ENCODE measurements at regions not wholly inside any gene's neighbourhood (a gene's known extent, or its start where the extent isn't known, plus 50 kb on each side); places are given as distances from the start of the nearest gene placed in this dataset.

DNA sequence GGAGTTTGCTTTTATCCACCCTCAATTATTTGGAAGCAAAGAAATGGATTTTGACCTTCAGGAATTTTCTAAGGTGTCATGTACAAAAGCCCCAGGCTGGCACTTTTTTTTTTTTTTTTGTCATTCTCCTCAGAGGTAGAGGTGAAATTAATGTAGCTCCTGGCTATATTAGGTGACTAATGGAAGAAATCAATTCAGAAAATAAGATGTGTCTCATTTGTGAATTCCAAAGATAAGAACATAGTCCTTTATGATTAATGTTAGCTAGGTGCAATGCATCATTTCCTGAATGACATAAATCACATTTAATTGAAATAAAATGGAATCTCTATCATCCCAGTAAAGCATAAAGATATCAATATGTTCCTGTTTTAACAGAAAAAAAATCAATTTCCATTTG lies 477.6 kb downstream of the FBXO15 start:
- ChIA-PET POLR2A (ENCODE audit: low non-redundant PET) (no interaction called here), CTCF (no interaction called here)
- DNase-seq (ENCODE audit: low spot score) = peak; percentile 36
- H3K27ac ChIP-seq = no peak overlapping the region
- TF ChIP-seq, protein P1, sequence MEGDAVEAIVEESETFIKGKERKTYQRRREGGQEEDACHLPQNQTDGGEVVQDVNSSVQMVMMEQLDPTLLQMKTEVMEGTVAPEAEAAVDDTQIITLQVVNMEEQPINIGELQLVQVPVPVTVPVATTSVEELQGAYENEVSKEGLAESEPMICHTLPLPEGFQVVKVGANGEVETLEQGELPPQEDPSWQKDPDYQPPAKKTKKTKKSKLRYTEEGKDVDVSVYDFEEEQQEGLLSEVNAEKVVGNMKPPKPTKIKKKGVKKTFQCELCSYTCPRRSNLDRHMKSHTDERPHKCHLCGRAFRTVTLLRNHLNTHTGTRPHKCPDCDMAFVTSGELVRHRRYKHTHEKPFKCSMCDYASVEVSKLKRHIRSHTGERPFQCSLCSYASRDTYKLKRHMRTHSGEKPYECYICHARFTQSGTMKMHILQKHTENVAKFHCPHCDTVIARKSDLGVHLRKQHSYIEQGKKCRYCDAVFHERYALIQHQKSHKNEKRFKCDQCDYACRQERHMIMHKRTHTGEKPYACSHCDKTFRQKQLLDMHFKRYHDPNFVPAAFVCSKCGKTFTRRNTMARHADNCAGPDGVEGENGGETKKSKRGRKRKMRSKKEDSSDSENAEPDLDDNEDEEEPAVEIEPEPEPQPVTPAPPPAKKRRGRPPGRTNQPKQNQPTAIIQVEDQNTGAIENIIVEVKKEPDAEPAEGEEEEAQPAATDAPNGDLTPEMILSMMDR (conservative IDR thresholded peaks at IDR 0.05; ENCODE audit: low read depth) = no peak

DNA sequence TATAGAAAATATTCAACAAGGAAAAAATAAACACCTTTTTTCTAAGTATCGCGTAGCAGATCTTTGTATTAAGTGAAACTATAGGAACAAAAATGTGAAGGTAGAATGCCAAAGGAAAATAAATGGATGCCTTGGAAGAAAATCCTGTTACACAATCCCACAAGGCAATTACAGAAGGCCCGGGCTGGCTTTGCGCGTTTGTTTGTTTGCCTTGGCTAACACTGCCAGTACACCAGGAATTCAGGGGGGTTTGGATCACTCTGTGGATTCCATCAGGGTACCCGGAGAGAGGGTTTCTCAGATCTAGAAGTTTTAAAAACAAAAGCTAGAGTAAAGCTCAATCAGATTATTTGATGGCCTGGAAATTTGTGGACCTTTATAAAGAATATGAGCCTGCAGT lies 478.3 kb downstream of the FBXO15 start:
- POLR2A ChIA-PET (ENCODE audit: low non-redundant PET) = no interaction called here
- peak; percentile 15 for DNase-seq (ENCODE audit: low spot score)
- H3K27ac ChIP-seq = peak overlapping the region; percentile 39; the same call in 1 of the 2 replicates
- CTCF ChIA-PET = no interaction called here
- TF ChIP-seq, protein P1 (conservative IDR thresholded peaks at IDR 0.05; ENCODE audit: low read depth) = no peak

DNA sequence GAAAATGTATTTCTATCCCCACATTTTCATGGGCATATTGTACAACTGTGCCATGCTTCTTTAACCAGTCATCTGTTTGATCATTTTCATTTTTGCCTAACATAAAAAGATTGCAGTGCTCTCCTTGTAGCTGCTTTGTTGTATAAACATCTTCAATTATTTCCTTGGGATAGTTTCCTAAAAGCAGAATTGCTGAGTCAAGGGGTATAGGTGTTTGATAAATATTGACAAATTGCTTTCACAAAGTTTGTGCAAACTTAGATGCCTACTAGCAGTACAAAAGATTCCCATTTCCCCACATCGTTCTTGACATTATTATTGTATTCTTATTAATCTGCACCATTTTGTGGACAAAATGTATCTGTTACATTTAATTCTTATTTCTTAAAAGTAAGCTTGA lies 479.6 kb downstream of the FBXO15 start:
- TF ChIP-seq, protein P1 (conservative IDR thresholded peaks at IDR 0.05; ENCODE audit: low read depth) = no peak
- POLR2A ChIA-PET (ENCODE audit: low non-redundant PET) = no interaction called here
- CTCF ChIA-PET = interaction anchor here (0.6 kb wide), 1 partner anchor 1050 kb away, joined by 3 read pairs; no protein-coding TSS in a partner anchor
- H3K27ac ChIP-seq = no peak overlapping the region
- no peak for DNase-seq (ENCODE audit: low spot score)

DNA sequence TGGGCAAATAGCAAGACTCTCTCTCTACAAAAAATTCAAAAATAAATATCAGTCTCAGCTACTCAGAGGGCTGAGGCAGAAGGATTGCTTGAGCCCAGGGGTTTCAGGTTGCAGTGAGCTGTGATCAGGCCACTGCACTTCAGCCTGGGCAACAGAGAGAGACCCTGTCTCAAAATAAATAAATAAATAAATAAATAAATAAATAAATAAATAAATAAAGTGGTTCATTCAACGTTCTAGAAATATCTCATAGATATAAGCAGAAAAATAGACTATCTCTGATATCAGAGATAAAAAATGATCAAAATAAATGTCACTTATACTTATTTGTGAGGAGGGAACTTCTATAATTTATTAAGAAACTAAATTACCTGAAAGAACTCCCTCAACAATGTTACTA lies 480.9 kb downstream of the FBXO15 start:
- DNase-seq (ENCODE audit: low spot score) = no peak
- TF ChIP-seq, protein P1 (conservative IDR thresholded peaks at IDR 0.05; ENCODE audit: low read depth) = no peak
- no peak overlapping the region for H3K27ac ChIP-seq
- ChIA-PET POLR2A (ENCODE audit: low non-redundant PET) (no interaction called here), CTCF (no interaction called here)

DNA sequence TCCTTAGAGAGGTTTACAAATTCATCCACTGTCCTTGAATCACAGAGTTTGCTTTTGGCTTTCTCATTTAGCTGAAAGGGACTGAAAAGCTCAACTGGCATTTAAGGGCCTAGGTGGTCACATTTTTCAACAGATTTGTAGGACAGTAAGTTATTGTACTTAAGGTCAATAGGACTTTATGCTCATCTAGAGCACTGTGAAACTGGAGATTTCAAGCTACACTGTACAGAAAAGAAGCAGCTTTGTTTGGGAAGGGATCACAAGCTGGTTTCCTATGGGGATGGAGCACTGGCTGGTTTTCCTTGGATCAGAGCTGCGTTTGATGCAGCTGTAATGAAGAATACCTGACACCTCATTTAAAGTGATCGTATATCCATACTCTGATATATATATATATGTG lies 482.7 kb downstream of the FBXO15 start:
- H3K27ac ChIP-seq = no peak overlapping the region
- CTCF ChIA-PET = interaction anchor here (0.7 kb wide), 1 partner anchor 73 kb away, joined by 4 read pairs; no protein-coding TSS in a partner anchor
- POLR2A ChIA-PET (ENCODE audit: low non-redundant PET) = no interaction called here
- DNase-seq (ENCODE audit: low spot score) = no peak
- TF ChIP-seq, protein P1 (conservative IDR thresholded peaks at IDR 0.05; ENCODE audit: low read depth) = no peak

DNA sequence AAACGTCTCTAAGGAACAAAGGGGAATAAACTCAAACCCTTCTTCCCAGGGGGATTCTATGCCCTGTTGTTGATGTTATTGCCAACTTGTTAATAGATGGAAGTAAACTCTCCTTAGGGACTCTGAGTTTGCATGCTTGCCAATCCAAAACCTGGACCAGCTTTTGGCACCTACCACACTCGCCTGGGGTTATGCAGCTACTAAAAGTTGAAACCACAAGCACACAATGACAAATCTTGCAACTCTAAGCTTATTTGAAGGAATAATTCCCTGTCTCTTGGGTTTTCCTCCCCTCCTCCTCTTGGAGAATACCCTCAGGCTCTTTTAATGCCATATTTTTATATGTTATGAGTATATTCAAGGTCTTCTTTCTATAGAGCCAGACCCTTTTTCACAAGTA lies 484.1 kb downstream of the FBXO15 start:
- DNase-seq (ENCODE audit: low spot score) = no peak
- ChIA-PET CTCF (no interaction called here), POLR2A (ENCODE audit: low non-redundant PET) (no interaction called here)
- H3K27ac ChIP-seq = no peak overlapping the region
- TF ChIP-seq, protein P1 (conservative IDR thresholded peaks at IDR 0.05; ENCODE audit: low read depth) = no peak

DNA sequence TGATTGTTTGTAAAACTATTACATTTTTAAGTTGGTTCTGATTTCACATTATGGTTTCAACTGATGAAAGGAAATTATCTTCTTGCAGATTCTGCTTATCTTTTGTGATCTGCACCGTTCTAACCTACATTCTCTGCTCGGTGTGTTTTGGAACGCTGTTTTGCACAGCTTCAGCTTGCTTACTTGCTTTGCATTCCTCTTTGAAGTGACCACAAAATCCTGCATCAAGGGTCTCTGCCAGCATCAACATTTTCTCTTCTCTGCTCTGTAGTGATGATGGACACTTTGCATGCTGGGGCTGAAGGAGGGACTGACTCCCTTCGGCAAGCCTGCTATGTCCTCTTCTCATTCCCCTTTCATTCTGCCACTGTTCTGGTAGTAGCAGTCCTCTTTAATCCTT lies 485.2 kb downstream of the FBXO15 start:
- TF ChIP-seq, protein P1 (conservative IDR thresholded peaks at IDR 0.05; ENCODE audit: low read depth) = no peak
- H3K27ac ChIP-seq = no peak overlapping the region
- ChIA-PET CTCF (no interaction called here), POLR2A (ENCODE audit: low non-redundant PET) (no interaction called here)
- DNase-seq (ENCODE audit: low spot score) = no peak

Measured in RWPE1 (cell line).